Mesendoderm (in vitro differentiated cells): ENCODE measurements at regions not wholly inside any gene's neighbourhood (a gene's known extent, or its start where the extent isn't known, plus 50 kb on each side); places are given as distances from the start of the nearest gene placed in this dataset.

Experiments used
- DNase-seq: peaks from one replicate; pipeline ENCODE4 v3.0.0; 2013
- H2AK5ac ChIP-seq: 2 replicates; pipeline ENCODE4 v1.6.1; 2013; ENCODE audit warnings: low read length, inconsistent platforms
- H2BK120ac ChIP-seq: 2 replicates; pipeline ENCODE4 v1.6.1; 2013; ENCODE audit warnings: low read depth, mild to moderate bottlenecking, low read length, moderate library complexity, mixed read lengths
- H2BK15ac ChIP-seq: replicated peaks from 2 replicates; pipeline ENCODE4 v1.6.1; 2013; ENCODE audit warnings: low read depth, mild to moderate bottlenecking, moderate library complexity
- H2BK5ac ChIP-seq: 2 replicates; pipeline ENCODE4 v1.6.1; 2013; ENCODE audit warnings: low read length, inconsistent platforms
- H3K18ac ChIP-seq: 2 replicates; pipeline ENCODE4 v1.6.1; 2013; ENCODE audit warnings: mild to moderate bottlenecking, low read length, mixed read lengths
- H3K23ac ChIP-seq: one replicate; pipeline ENCODE4 v1.6.1; 2013; ENCODE audit warnings: low read length
- H3K27ac ChIP-seq: 2 replicates; pipeline ENCODE4 v1.5.1; 2013; ENCODE audit warnings: low read depth, mild to moderate bottlenecking, inconsistent platforms, low read length, moderate library complexity
- H3K27me3 ChIP-seq: 2 replicates; pipeline ENCODE4 v1.6.1; 2013; ENCODE audit warnings: low read length, control low read depth, mild to moderate bottlenecking, inconsistent platforms; ENCODE audit not compliant: insufficient read depth, poor library complexity
- H3K36me3 ChIP-seq: 2 replicates; pipeline ENCODE4 v1.6.1; 2013; ENCODE audit warnings: low read length, inconsistent platforms; ENCODE audit not compliant: control insufficient read depth, insufficient read depth
- H3K4ac ChIP-seq: one replicate; pipeline ENCODE4 v1.6.1; 2013; ENCODE audit warnings: low read depth, mild to moderate bottlenecking, low read length, moderate library complexity
- H3K4me1 ChIP-seq: 2 replicates; pipeline ENCODE4 v1.6.1; 2013; ENCODE audit warnings: low read depth, low read length, inconsistent platforms; ENCODE audit not compliant: control insufficient read depth
- H3K4me2 ChIP-seq: 2 replicates; pipeline ENCODE4 v1.6.1; 2013; ENCODE audit warnings: low read length
- H3K4me3 ChIP-seq: 2 replicates; pipeline ENCODE4 v1.5.1; 2013; ENCODE audit warnings: mild to moderate bottlenecking, low read length
- H3K56ac ChIP-seq: one replicate; pipeline ENCODE4 v1.6.1; 2013; ENCODE audit warnings: low read length
- H3K79me1 ChIP-seq: 2 replicates; pipeline ENCODE4 v1.6.1; 2013; ENCODE audit warnings: low read length, inconsistent platforms
- H3K79me2 ChIP-seq: 2 replicates; pipeline ENCODE4 v1.6.1; 2013; ENCODE audit warnings: mild to moderate bottlenecking, low read length; ENCODE audit not compliant: control insufficient read depth, insufficient read depth
- H3K9ac ChIP-seq: 2 replicates; pipeline ENCODE4 v1.6.1; 2013; ENCODE audit warnings: low read length, inconsistent platforms
- H4K5ac ChIP-seq: one replicate; pipeline ENCODE4 v1.6.1; 2013; ENCODE audit warnings: low read length
- H4K8ac ChIP-seq: one replicate; pipeline ENCODE4 v1.6.1; 2013; ENCODE audit warnings: low read depth, mild to moderate bottlenecking, control low read depth, low read length, moderate library complexity
- WGBS: extraction: QIAGEN DNeasy Blood & Tissue Kit; methylation state at CpG from one replicate; pipeline ENCODE4 v1.1.7; 2013; ENCODE audit warnings: low lambda C conversion rate, missing lambda C conversion rate; ENCODE audit not compliant: insufficient coverage; ENCODE audit errors: extremely low coverage; 5-methylcytosine and 5-hydroxymethylcytosine counted together

DNA sequence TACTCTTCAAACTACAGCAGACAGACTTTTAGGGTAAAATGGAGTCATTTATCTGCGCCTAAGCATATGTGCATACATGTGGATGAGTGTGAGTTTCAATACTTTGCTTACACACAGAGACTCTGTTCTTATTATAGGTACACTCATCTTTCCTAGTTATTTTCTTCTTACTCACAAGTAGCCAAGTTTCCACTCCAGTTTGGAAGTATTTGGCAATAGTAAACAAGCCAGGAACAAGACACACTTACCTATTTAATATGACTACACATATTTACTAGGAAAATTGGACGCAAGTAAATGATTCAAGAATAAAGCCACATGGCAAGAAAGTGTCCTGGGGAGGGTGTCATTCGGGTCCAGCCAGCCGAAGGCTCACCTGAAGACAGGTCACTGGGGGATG is 414.3 kb downstream of the FBXO15 start:
- Histone ChIP-seq H3K4ac (no peak overlapping the region), H4K8ac (no peak overlapping the region), H3K23ac (no peak overlapping the region), H3K27me3 (no peaks in the 10 kb centered on the region), H3K56ac (no peak overlapping the region), H2AK5ac (no peak overlapping the region), H2BK120ac (no peak overlapping the region), H3K4me2 (no peak overlapping the region), H3K36me3 (no peaks in the 10 kb centered on the region), H3K9ac (no peak overlapping the region), H3K79me2 (no peaks in the 10 kb centered on the region), H3K4me1 (no peaks in the 10 kb centered on the region), H3K4me3 (no peak overlapping the region), H2BK15ac (no peak overlapping the region), H2BK5ac (no peak overlapping the region), H3K18ac (no peak overlapping the region), H4K5ac (no peak overlapping the region), H3K27ac (no peak overlapping the region), H3K79me1 (no peaks in the 10 kb centered on the region)
- no CpG with 5 or more reads among the region's 4 CpGs for WGBS
- DNase-seq, result no peak

DNA sequence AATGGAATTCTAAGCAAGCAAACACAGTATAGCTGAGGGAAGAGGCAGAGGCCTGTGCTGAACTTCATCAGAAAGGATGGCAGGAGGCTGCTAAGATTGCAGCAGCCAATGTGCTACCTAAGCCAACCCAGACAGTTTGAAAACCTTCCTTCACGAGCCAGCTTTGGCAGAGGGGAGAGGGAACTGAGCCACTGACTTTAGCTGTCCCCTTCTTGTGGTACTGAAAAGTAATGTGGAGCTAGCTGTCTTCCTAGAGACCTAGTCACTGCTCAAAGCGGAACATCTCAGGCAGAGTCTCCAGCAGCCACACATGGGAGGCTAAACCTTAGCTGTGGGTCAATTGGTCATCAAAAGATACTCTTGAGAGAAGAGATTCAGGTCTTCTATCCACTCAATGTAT is 419.0 kb downstream of the FBXO15 start:
- Histone ChIP-seq H4K8ac (no peak overlapping the region), H2BK5ac (no peak overlapping the region), H3K79me1 (no peaks in the 10 kb centered on the region), H3K4me2 (no peak overlapping the region), H2BK120ac (no peak overlapping the region), H3K4me1 (no peaks in the 10 kb centered on the region), H3K23ac (no peak overlapping the region), H2BK15ac (no peak overlapping the region), H3K56ac (no peak overlapping the region), H2AK5ac (no peak overlapping the region), H3K9ac (no peak overlapping the region), H3K27ac (no peak overlapping the region), H4K5ac (no peak overlapping the region), H3K79me2 (no peaks in the 10 kb centered on the region), H3K36me3 (no peaks in the 10 kb centered on the region), H3K4me3 (no peak overlapping the region), H3K27me3 (no peaks in the 10 kb centered on the region), H3K18ac (no peak overlapping the region), H3K4ac (no peak overlapping the region)
- no CpG with 5 or more reads among the region's 2 CpGs for WGBS
- DNase-seq, result peak; percentile 18

DNA sequence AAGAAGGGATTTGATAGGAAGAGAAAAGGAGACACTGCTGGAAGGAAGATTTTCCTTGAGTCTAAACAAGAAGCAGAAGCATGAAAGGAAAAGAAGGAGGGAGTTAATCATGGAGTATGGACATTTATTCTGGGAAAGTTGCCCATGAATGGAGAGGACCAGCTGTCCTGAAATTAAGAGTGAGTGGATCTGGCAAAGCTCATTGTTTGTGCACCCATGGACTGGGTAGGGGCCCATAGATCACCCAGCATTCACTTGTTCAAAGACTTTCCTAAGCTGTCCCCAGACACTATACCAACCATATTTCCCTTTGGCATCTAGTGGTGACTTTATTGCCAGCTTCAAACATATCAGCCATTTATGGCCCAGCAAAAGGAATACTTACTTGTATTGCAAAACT is 422.7 kb downstream of the FBXO15 start:
- no peak overlapping the region for H3K4me2 ChIP-seq
- no peak overlapping the region for H3K4ac ChIP-seq
- no peak overlapping the region for H3K9ac ChIP-seq
- no peak overlapping the region for H3K18ac ChIP-seq
- no peak overlapping the region for H2BK5ac ChIP-seq
- no peaks in the 10 kb centered on the region for H3K36me3 ChIP-seq
- no peaks in the 10 kb centered on the region for H3K79me1 ChIP-seq
- H3K23ac ChIP-seq, result no peak overlapping the region
- no peaks in the 10 kb centered on the region for H3K79me2 ChIP-seq
- H3K4me1 ChIP-seq, result no peaks in the 10 kb centered on the region
- no peak overlapping the region for H4K8ac ChIP-seq
- no peak overlapping the region for H2AK5ac ChIP-seq
- no peak overlapping the region for H2BK120ac ChIP-seq
- no peaks in the 10 kb centered on the region for H3K27me3 ChIP-seq
- H3K4me3 ChIP-seq, result no peak overlapping the region
- H3K56ac ChIP-seq, result no peak overlapping the region
- H4K5ac ChIP-seq, result no peak overlapping the region
- H2BK15ac ChIP-seq, result no peak overlapping the region
- H3K27ac ChIP-seq, result no peak overlapping the region
- DNase-seq, result no peak

DNA sequence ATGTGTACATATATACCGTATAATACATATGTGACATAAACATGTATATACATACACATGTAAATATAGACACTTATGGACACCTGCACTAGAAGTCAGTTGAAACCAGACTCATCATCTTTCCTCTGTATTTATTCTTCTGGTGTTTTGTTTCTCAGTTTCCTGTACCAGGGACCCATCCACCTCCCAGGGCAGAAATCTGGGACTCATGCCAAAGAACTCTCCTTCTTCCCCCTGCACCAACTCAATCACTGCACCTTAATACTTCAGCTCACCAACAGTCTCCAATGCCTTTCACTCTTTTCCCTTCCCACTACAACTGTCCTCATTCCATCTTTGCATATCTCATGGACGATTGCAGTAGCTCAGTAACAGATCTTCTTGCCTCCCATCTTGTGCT is 428.0 kb downstream of the FBXO15 start:
- Histone ChIP-seq H3K9ac (no peak overlapping the region), H2BK15ac (no peak overlapping the region), H3K27ac (no peak overlapping the region), H4K5ac (no peak overlapping the region), H3K4me1 (no peaks in the 10 kb centered on the region), H3K4ac (no peak overlapping the region), H2BK120ac (no peak overlapping the region), H3K4me2 (no peak overlapping the region), H3K27me3 (no peaks in the 10 kb centered on the region), H3K79me2 (no peaks in the 10 kb centered on the region), H4K8ac (no peak overlapping the region), H3K23ac (no peak overlapping the region), H3K79me1 (no peaks in the 10 kb centered on the region), H3K4me3 (no peak overlapping the region), H3K36me3 (no peaks in the 10 kb centered on the region), H2AK5ac (no peak overlapping the region), H2BK5ac (no peak overlapping the region), H3K56ac (no peak overlapping the region), H3K18ac (no peak overlapping the region)
- no CpG with 5 or more reads among the region's 2 CpGs for WGBS
- no peak for DNase-seq

DNA sequence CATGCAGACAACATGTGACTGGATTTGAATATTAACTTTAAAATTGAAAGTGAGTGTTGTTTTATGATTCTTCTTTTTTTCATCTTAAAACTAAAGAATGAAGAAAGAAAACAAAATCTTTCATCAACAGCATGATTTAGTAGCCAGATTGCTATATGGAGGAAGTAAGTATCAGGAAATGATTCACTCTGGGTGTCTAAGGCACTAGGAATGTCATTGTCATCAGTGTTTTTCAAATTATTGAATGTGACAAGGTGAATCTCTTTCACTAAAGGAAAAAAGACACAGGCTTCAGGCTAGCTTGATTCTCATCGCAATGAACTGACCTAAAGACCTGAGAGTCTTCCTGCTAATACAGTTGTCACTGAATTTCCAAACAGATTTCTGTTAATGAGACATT is 430.1 kb downstream of the FBXO15 start:
- Histone ChIP-seq H3K56ac (no peak overlapping the region), H2AK5ac (no peak overlapping the region), H3K18ac (no peak overlapping the region), H3K79me2 (no peaks in the 10 kb centered on the region), H3K4ac (no peak overlapping the region), H2BK15ac (no peak overlapping the region), H3K79me1 (no peaks in the 10 kb centered on the region), H3K4me1 (no peaks in the 10 kb centered on the region), H3K27me3 (no peaks in the 10 kb centered on the region), H3K9ac (no peak overlapping the region), H3K4me3 (no peak overlapping the region), H4K5ac (no peak overlapping the region), H3K36me3 (no peaks in the 10 kb centered on the region), H2BK120ac (no peak overlapping the region), H3K4me2 (no peak overlapping the region), H3K27ac (no peak overlapping the region), H4K8ac (no peak overlapping the region), H2BK5ac (no peak overlapping the region), H3K23ac (no peak overlapping the region)
- WGBS, result no CpG with 5 or more reads among the region's 1 CpG
- peak; percentile 6 for DNase-seq

DNA sequence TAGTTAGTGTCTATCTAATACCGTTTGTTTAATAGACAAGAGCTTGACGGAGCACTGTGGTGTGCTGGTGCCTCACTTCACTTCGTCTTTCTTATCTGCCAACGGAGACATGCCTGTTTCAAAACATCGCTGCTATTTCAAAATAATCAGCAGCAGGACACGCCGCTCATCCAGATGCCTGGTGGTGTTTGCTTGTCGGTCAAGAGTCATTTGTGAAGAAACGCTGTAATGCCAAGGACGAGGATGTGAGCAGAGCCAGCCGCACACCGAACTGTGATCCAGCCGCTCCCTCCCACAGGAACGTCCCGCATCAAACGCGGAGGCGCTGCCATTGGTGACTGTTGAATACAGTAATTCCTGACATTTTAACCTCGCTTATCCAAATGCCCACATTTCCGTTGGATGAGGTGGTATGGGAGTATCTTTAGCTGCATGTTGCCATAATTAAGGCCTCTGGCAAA is 432.4 kb downstream of the FBXO15 start:
- H3K23ac ChIP-seq, result no peak overlapping the region
- H3K4me3 ChIP-seq, result no peak overlapping the region
- no peak overlapping the region for H4K5ac ChIP-seq
- no peak overlapping the region for H2BK5ac ChIP-seq
- H3K4ac ChIP-seq, result no peak overlapping the region
- no peak overlapping the region for H3K27ac ChIP-seq
- H2AK5ac ChIP-seq, result no peak overlapping the region
- H3K18ac ChIP-seq, result no peak overlapping the region
- H3K27me3 ChIP-seq, result no peaks in the 10 kb centered on the region
- H3K36me3 ChIP-seq, result no peaks in the 10 kb centered on the region
- no peak overlapping the region for H2BK120ac ChIP-seq
- no peaks in the 10 kb centered on the region for H3K79me2 ChIP-seq
- H3K4me1 ChIP-seq, result no peaks in the 10 kb centered on the region
- H3K79me1 ChIP-seq, result no peaks in the 10 kb centered on the region
- no peak overlapping the region for H2BK15ac ChIP-seq
- no peak overlapping the region for H3K56ac ChIP-seq
- no peak overlapping the region for H3K9ac ChIP-seq
- no peak overlapping the region for H4K8ac ChIP-seq
- H3K4me2 ChIP-seq, result no peak overlapping the region
- no CpG with 5 or more reads among the region's 20 CpGs for WGBS
- no peak for DNase-seq
